HL-60 (cell line): ENCODE measurements at regions not wholly inside any gene's neighbourhood (a gene's known extent, or its start where the extent isn't known, plus 50 kb on each side); places are given as distances from the start of the nearest gene placed in this dataset.
"Not testable (repeated sequence)": the region's sequence is repeated elsewhere in the genome, so short reads cannot be mapped to it uniquely, and the experiment has no call there.

ENCODE experiments used
- DNase-seq, 2 experiments: peaks; one replicate each; pipeline ENCODE4 v3.0.0-alpha.2; 2010 to 2020; ENCODE audit warnings: low read depth in 1 of 2, low spot score in 1 of 2
- H3K27ac ChIP-seq: fragments of 250-450 bp; sonication (Bioruptor Pico); replicated peaks from 2 replicates; pipeline ENCODE4 v1.5.1; 2020; ENCODE audit warnings: mild to moderate bottlenecking, moderate library complexity
- H3K27me3 ChIP-seq: fragments of 250-450 bp; sonication (Bioruptor Pico); 2 replicates; pipeline ENCODE4 v1.5.1; 2021; ENCODE audit warnings: mild to moderate bottlenecking, moderate library complexity; ENCODE audit not compliant: insufficient read depth, poor library complexity, severe bottlenecking
- H3K4me3 ChIP-seq: replicated peaks from 2 replicates; pipeline ENCODE4 v1.5.1; 2011; ENCODE audit warnings: mild to moderate bottlenecking, control low read depth, low read length; ENCODE audit not compliant: insufficient read depth
- CTCF ChIP-seq: IDR thresholded peaks from one replicate; pipeline ENCODE4 v1.5.1; 2011; ENCODE audit warnings: low read length, control low read depth, inconsistent platforms; ENCODE audit not compliant: insufficient read depth
- POLR2AphosphoS5 ChIP-seq: IDR thresholded peaks from 2 replicates; pipeline ENCODE4 v1.6.1; 2012; ENCODE audit warnings: low read depth

- DNase-seq: peak in 1 of 2 experiments; percentile 19
- TF ChIP-seq POLR2AphosphoS5 (no peak), CTCF (peak; percentile 28)
- no peak overlapping the region for H3K4me3 ChIP-seq
- no peak overlapping the region for H3K27ac ChIP-seq
- H3K27me3 ChIP-seq: no peaks in the 10 kb centered on the region
These were observed 57.8 kb upstream of the XAGE1B start for GRCh38 chrX:52574416-52575275.

- H3K27ac ChIP-seq, DNase-seq, H3K27me3 ChIP-seq, H3K4me3 ChIP-seq: not testable (repeated sequence)
These were observed 51.3 kb upstream of the XAGE1B start for GRCh38 chrX:52568146-52568545.
